ENCODE measurements at regions not wholly inside any gene's neighbourhood (a gene's known extent, or its start where the extent isn't known, plus 50 kb on each side); places are given as distances from the start of the nearest gene placed in this dataset.

GRCh38 chr18:72140007-72140406, 404.1 kb downstream of the CBLN2 start:
- Histone ChIP-seq H3K4me2 (ENCODE audit: low read length) (no peak overlapping the region), H3K9ac (ENCODE audit: low read length) (no peak overlapping the region), H3K4me3 (replicated peaks in 1 of 2; ENCODE audit: low read depth in 1 of 2, low read length in 2 of 2) (no peak overlapping the region), H2AFZ (ENCODE audit: low read depth, low read length, poor library complexity, severe bottlenecking) (no peak overlapping the region), H3K9me2 (ENCODE audit: insufficient read depth) (no peaks in the 10 kb centered on the region), H3K27me3 (ENCODE audit: insufficient read depth, low read length) (no peaks in the 10 kb centered on the region), H3K4me1 (ENCODE audit: control insufficient read depth in 1 of 2, insufficient read depth in 2 of 2, low read length in 2 of 2) (no peaks in the 10 kb centered on the region), H3K36me3 (ENCODE audit: control insufficient read depth in 1 of 2, insufficient read depth in 2 of 2, low read length in 2 of 2) (no peaks in the 10 kb centered on the region), H4K20me1 (ENCODE audit: insufficient read depth) (no peaks in the 10 kb centered on the region), H3K27ac (ENCODE audit: low read depth, low read length) (no peak overlapping the region), H3K79me2 (ENCODE audit: insufficient read depth, low read length) (no peaks in the 10 kb centered on the region), H3K9me3 (ENCODE audit: control insufficient read depth in 1 of 2, insufficient read depth in 1 of 2, low read depth in 1 of 2, low read length in 2 of 2) (peaks cover 10 to 25% of the 10 kb centered on the region in 2 experiments; a peak in 2 of 4 replicates)
- no TSS peak for BruUV-seq (replicated peaks)
- ATAC-seq (no peak), DNase-seq (ENCODE audit: low read depth, low spot score) (no peak)
- intact Hi-C loops (cut with micrococcal nuclease): no loop called here
- ChIA-PET CTCF (no interaction called here), RAD21 (ENCODE audit: low non-redundant PET in 1 of 2, low total read pairs in 2 of 2, uncharacterized antibody in 2 of 2, unreplicated experiment in 2 of 2) (no interaction called here), POLR2A (no interaction called here)
- TF ChIP-seq REST (IDR thresholded peaks at IDR 0.05; ENCODE audit: low read depth): no peak
- TF ChIP-seq ZBTB33 (IDR thresholded peaks at IDR 0.05; ENCODE audit: extremely low read depth, insufficient replicate concordance, low read length): no peak
- TF ChIP-seq CEBPB (IDR thresholded peaks at IDR 0.05; ENCODE audit: low read depth): no peak
- TF ChIP-seq FOSL1 (IDR thresholded peaks at IDR 0.05; ENCODE audit: low read depth): no peak
- no peak for TF ChIP-seq JUND (IDR thresholded peaks at IDR 0.05)
- TF ChIP-seq EZH2 (IDR thresholded peaks at IDR 0.05): no peak
- no peak for TF ChIP-seq SRF (IDR thresholded peaks at IDR 0.05; ENCODE audit: low read depth)
- TF ChIP-seq ZNF274 (IDR thresholded peaks at IDR 0.05; ENCODE audit: low read depth, low read length): no peak
- TF ChIP-seq CTCF (IDR thresholded peaks at IDR 0.05 in 2 of 3, conservative IDR thresholded peaks at IDR 0.05 in 1 of 3; ENCODE audit: borderline replicate concordance in 1 of 3, insufficient read depth in 1 of 3, low read depth in 2 of 3, low read length in 2 of 3): no peak
- no peak for TF ChIP-seq EGR1 (IDR thresholded peaks at IDR 0.05; ENCODE audit: low read depth)
- no peak for TF ChIP-seq POLR2AphosphoS5 (IDR thresholded peaks at IDR 0.05; ENCODE audit: low read depth, low read length)
- TF ChIP-seq EZH2phosphoT487 (IDR thresholded peaks at IDR 0.05; ENCODE audit: borderline replicate concordance): no peak
- TF ChIP-seq CBX3 (IDR thresholded peaks at IDR 0.05; ENCODE audit: low read depth): no peak
- TF ChIP-seq ZFX (IDR thresholded peaks at IDR 0.05): no peak
- TF ChIP-seq SP1 (IDR thresholded peaks at IDR 0.05; ENCODE audit: low read depth): no peak
- TF ChIP-seq ELF1 (IDR thresholded peaks at IDR 0.05; ENCODE audit: borderline replicate concordance, low read depth): no peak
- no peak for TF ChIP-seq SIN3A (IDR thresholded peaks at IDR 0.05; ENCODE audit: low read depth)
- no peak for TF ChIP-seq MAX (IDR thresholded peaks at IDR 0.05)

Data from HCT116 (cell line).